Umbilical cord (tissue), 1 donor: ENCODE measurements at regions not wholly inside any gene's neighbourhood (a gene's known extent, or its start where the extent isn't known, plus 50 kb on each side); places are given as distances from the start of the nearest gene placed in this dataset.

ENCODE experiments used
- DNase-seq: peaks from one replicate; pipeline ENCODE4 v3.0.0-alpha.2; 2015; ENCODE audit warnings: low spot score

DNA sequence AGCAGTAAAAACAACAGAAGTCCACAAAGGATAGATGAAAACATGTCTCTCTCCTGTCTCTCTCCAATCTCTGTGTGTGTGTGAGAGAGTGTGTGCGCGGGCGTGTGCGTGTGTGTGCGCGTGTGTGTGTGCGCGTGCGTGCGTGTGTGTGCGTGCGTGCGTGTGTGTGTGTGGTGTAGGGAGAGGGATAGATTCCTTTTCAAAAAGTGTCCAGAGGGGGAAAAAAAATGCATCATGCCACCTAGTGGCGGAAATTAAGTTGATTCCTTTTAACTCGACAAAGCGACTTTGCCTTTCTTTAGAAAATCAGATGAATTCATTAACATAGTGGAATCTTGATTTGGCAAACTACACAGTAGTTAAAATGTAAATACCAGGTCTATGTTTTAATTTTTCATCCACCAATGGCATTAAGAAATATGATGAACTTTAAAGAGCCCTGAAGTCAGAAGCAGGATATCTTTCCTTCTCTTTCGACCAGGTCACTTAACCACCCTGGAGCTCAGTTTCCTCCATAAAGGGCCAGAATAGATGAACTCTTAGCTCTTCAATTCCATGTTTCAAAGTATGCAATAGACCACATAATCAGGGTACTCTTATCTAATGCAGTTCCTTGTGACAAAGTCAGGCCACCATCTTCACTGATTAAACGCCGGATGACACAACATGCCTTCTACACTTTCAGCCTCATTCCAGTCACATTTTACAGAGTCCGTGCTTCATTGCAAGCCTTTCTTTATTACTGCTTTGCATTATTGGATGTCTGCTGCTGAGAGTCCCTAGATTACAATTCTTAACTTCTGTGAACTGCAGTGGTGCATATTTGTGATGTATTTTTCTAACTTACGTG is 162.8 kb downstream of the FBXO8 start:
- DNase-seq = peak; percentile 92

GRCh38 chr4:174119830-174120229 is 163.6 kb downstream of the FBXO8 start:
- no peak for DNase-seq

- DNase-seq = peak; percentile 63
Measured at GRCh38 chr4:174119051-174119450, 164.4 kb downstream of the FBXO8 start.

- DNase-seq = no peak
Measured at GRCh38 chr4:174118171-174118570, 165.3 kb downstream of the FBXO8 start.

GRCh38 chr4:174117445-174117844 is 166.0 kb downstream of the FBXO8 start:
- no peak for DNase-seq

- DNase-seq = no peak
Measured at GRCh38 chr4:174116021-174116420, 167.4 kb downstream of the FBXO8 start.

GRCh38 chr4:174111422-174111821 is 172.0 kb downstream of the FBXO8 start:
- DNase-seq = peak; percentile 83

DNA sequence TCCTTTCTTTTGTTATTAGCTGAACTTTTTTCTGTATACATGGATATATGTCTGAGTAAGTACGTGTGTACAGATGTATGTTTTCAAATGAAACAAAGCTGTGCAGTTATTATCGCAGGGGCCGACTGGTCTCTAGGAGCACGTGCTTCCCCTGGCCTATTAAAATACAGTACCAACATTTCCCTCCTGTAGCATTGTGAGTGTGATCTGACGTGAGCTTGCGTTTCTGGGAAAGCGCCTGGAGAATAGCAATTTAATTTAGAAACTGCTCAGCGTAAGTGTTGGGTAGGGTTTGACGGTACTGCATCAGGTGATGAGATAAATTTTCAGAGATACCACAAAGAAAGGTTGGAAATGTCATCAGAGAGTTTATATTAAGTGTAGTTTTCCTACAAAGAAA is 173.3 kb downstream of the FBXO8 start:
- no peak for DNase-seq

- DNase-seq = no peak
Measured at GRCh38 chr4:174107746-174108354, 175.6 kb downstream of the FBXO8 start.

- no peak for DNase-seq
Measured at GRCh38 chr4:174105202-174105601, 178.3 kb downstream of the FBXO8 start.

- DNase-seq = no peak
Measured at GRCh38 chr4:174100910-174101309, 182.6 kb downstream of the FBXO8 start.

- DNase-seq = no peak
Measured at GRCh38 chr4:174099712-174100111, 183.8 kb downstream of the FBXO8 start.

DNA sequence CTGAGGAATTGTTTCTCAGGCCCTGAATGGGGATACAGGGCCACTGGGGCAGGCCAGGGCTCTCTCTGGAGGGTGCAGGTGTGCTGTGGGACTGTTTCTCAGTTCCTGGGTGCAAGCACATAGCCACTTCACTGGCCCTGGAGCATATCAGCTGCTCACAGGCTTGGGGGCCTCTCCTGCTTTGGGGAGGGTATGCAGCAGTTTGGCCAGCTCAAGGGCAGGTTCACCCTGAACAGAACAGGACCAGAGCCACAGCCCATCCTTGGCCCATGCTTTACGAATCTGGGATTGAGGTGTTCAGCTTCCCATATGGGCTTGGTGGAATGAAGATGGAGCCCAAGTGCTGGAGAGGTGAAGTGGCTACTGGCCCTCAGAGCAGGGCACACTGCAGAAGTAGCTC is 186.5 kb downstream of the FBXO8 start:
- no peak for DNase-seq

- DNase-seq = no peak
Measured at GRCh38 chr4:174096456-174096855, 187.0 kb downstream of the FBXO8 start.

DNA sequence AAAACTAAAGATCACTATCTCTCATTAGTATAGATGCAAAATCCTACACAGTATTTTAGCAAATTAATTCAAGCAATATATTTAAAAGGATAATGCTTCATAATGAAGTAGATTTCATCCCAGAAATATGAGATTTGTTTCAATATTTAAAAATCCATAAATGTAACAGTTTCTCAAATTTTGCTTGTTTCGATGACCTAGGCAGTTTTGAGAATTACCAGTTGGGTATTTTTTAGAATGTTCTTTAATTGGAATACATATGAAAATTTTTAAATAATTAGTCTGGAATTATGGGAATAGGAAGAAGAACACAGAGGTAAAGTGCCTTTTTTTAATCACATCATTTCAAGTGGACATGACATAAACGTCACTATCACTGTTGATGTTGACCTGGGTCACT is 192.3 kb downstream of the FBXO8 start:
- no peak for DNase-seq

DNA sequence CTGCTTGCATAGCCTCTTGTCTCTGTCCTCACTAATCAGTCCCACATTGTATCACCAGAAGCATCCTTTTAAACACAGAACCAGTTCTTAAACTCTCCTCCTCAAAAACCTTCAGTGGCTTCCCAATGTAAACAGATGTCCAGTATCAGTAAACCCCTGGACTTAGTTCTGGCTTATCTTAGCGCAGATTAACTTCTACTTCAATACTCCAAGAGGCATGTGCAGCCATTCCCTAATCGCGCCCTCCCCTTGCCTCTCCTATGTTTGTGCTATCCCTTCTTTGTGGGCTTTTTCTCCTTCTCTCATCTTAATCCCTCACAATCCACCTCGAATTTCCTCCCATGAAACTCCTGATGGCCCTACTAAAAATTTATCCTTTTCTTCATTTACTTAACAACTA is 193.8 kb downstream of the FBXO8 start:
- peak; percentile 95 for DNase-seq

GRCh38 chr4:174088795-174089194 is 194.7 kb downstream of the FBXO8 start:
- peak; percentile 78 for DNase-seq

GRCh38 chr4:174086829-174087799 is 196.4 kb downstream of the FBXO8 start:
- no peak for DNase-seq

- DNase-seq = no peak
Measured at GRCh38 chr4:174084981-174085380, 198.5 kb downstream of the FBXO8 start.

DNA sequence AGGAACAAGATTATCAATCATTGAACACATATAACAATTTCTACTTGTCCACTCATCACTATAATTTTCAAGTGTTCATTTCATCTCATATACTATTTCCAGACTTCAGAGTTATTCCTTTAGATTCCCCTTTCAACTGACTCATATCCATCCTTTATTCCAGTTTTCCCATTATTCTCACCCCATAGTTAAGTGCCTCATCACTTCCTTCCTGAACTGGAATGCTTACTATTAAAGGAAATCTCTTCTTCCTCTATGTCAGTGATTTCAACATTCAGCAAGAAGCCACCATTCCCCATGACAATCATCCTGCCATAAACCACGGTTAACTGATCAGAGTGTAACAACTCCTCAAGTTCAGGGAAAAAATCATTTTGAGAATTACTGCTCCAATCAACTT is 198.9 kb downstream of the FBXO8 start:
- no peak for DNase-seq

DNA sequence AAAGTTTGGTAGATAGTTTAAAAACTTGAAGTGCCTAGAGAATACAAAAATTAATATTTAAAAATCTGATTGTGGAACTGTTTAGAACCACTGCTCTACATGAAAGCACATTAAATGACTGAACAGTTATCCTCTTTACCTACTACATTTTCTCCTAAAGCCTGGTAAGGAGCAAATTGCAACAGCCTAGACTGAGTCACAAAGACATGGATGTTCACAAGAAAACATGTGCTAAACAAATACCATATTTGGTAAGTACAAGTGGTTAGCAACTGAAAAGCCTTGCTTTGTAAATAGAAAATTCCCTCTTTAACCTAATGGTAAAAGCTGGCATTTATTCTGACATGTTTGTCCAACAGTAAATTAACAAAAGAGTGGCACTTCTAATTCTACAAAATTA is 203.1 kb downstream of the FBXO8 start:
- DNase-seq = peak; percentile 57

DNA sequence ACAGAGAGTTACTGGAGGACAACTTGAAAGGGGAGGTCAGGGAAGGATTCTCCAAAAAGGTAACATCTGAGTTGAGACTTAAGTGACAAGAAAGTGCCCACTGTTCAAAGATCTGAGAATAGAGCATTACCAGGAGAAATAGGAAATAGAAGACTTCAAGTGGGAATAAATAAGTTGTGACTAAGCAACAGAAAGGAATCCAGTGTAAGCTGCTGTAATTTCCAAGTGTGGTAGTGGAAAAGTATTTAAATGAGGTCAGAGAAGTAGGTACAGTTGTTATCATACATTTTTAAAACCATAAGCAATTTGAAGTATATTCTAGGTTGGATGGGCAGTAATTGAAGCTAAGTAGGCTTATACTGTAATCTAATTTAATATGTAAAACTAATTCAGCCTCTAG is 211.9 kb downstream of the FBXO8 start:
- peak; percentile 54 for DNase-seq
